Glomerular visceral epithelial cell (primary cell): ENCODE measurements at regions not wholly inside any gene's neighbourhood (a gene's known extent, or its start where the extent isn't known, plus 50 kb on each side); places are given as distances from the start of the nearest gene placed in this dataset.
A peak's percentile ranks its signal among the peaks of the same experiment; 100 is the strongest.

ENCODE experiments used
- DNase-seq: peaks from one replicate; pipeline ENCODE4 v3.0.0-alpha.2; 2016; ENCODE audit errors: extremely low spot score

- DNase-seq, result no peak
Observed at GRCh38 chr10:43820663-43821062, 172.0 kb upstream of the ZNF32 start.

DNA sequence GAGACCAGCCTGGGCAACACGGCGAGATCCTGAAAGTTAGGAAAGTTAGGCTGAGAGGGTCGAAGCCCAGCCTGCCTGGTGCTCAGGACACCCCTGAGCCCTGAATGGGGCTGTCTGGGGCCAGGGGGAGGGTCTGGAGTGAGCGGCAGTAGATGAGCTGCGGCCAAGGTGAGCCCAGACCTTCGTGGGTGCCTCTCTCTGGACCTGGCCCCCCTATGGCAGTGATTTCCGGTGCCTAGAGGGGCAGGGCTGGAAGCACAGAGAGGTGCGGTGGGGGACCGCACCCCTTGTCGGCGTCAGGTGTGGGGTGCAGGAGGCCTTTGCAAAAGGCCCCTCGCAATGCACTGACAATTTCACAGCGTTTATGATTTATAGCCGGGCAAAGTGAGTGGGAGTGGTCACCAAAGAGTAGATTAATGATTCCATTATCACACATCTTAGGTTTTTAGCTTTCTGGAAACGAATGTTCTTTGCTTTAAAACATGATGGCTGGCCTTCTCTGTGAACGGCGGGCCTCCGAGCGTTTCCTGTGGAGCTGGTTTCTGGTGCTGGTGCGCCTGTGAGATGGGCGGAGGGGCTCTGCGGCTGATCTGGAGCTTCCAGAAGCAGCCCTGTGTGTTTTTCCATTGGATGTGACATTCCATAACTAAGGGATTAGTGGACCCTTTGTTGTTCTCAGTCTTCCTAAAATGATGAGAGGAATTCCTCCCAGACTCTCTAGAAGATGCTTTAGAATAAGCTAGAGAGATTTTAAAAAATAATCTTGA lies 171.0 kb upstream of the ZNF32 start:
- no peak for DNase-seq

- no peak for DNase-seq
Observed at GRCh38 chr10:43818687-43819086, 170.0 kb upstream of the ZNF32 start.

- DNase-seq, result no peak
Observed at GRCh38 chr10:43817368-43817767, 168.7 kb upstream of the ZNF32 start.

GRCh38 chr10:43816351-43817321 lies 168.0 kb upstream of the ZNF32 start:
- no peak for DNase-seq

GRCh38 chr10:43815181-43815885 lies 166.7 kb upstream of the ZNF32 start:
- DNase-seq, result no peak

DNA sequence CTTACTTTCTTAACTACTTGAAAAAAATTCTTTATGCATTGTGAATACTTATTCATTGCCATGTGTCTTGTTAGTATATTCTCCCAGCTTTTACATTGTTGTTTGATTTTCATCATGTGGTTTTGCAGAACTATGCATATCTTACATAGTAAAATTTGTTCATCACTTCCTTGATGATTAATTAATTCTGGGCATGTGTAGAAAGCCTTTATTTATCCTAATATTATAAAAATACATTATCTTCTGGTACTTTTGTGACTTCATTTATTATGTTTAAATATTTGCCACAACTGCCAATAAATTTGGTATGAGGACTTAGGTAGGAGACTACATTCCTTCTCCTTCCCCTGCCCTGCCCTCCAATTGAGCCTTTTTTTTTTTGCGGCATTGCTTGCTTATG lies 166.0 kb upstream of the ZNF32 start:
- no peak for DNase-seq

DNA sequence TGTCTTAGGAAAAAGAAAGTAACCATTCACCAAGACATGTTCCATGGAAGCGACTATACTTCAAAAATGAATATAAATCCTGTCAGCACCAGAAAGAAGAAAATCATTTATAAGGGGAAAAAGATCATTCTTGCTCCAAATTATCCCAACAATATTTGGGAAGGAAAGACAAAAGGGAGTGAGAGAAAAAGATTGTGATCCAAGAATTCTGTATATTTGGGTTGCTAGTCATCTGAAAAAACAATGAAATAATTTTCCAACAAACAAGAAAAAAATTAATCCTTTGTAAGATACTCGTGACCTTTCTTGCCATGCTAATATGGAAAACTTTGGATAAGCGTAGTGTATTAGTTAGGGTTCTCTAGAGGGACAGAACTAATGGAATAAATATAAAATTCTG lies 163.2 kb upstream of the ZNF32 start:
- no peak for DNase-seq

- peak; percentile 67 for DNase-seq
Observed at GRCh38 chr10:43809211-43809930, 160.7 kb upstream of the ZNF32 start.

DNA sequence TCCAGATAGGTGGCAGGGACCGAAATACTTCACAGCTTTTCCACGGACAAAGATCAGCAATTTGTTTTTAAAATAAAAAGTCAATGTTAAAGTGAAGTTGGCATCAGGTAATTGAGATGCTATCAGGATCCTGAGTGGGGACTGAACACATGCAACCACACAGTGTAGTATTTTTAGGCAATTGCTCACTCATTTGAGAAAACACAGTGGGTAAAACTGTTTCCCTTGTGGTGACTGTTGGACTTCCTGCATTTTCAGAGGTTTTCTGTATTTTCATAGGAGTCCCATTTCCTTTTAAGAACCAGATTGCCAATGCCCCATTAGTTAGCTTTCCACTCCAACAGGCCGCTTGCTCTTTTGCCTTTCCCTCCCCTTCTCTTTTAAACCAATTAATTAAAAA lies 159.5 kb upstream of the ZNF32 start:
- no peak for DNase-seq

GRCh38 chr10:43806831-43807640 lies 158.4 kb upstream of the ZNF32 start:
- DNase-seq, result no peak

DNA sequence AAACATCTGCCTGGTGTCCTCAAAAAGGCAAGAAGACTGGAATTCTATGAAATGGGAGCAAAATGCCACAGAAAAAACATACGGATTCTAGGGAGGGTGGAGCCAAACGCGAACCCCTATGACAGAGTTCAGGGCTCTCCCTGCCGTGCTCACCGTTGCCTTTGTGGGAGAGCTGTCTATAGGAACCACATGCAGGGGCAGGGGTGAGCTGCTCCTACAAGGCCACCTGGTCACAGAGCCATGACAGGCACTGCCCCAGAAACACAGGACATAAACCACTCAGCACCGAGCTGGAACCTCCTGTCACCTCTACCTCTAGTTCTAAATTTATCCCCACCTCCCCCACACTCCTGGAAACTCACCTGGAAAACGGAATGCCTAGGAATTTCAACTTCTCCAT lies 155.1 kb upstream of the ZNF32 start:
- no peak for DNase-seq

DNA sequence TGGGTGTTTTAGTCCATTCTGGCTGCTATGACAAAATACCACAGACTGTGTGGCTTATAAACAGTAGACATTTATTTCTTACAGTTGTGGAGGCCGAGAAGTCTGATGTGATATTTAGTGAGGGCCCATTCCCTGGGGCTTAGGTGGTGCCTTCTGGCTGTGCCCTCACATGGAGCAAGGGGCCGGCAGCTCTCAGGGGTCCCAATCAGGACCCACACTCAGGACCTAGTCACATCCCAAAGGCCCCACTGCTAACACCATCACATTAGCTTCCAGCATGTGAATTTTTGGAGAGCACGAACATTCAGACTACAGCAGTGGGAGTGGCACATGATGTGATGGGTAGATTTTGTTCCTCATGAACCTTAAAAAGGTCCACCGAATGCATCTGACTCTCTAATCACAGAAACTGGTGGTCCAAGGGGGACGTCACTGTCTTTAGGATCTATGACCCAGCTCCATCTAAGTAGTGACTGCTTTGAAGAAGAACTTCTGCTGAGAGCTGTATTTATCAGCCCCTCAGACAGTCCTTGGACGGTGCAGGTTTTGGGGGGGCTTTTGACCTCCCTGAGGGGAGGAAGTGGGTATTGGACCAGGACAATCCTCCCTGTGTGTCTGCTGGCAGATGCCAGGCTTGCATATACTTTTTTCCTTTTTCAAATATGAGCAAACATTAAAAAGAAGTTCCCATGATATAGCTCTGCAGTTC lies 154.5 kb upstream of the ZNF32 start:
- no peak for DNase-seq

DNA sequence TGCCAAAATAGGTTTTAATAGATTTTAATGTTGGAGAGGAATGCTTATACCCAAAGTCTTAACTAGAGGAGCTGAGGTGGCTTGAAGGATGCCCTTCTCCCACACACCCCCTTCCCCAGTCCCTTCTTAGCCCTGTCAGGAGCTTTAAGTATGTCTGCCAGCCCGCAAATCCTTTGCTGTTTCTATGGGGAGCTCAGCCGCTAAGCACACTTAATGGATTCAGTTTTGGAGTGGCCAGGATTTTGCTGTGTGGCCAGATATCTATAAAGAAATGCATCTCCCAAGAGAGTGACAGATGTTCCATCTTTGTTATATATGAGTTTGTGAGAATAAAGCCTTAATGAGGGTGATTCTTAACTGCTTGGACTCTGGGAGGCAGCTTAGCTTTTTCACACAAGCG lies 152.9 kb upstream of the ZNF32 start:
- no peak for DNase-seq

DNA sequence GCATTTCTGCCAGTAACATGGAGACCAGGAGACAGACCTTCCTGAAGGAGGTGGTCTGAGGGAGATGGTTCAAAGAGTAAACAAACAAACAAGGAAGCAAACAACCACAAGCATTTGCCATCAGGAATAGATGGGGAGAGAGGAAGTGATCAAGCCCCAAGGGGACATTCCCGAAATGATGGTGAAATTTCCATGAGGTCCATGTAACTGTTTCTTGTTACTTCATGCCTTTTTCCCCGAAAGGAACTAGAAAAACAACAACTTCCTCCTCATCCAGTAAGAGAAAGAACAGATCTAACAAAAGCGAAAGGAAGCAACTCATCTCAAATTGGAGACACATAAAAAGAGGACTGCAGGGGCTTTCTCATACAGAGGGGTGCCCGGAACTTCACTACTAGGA lies 152.5 kb upstream of the ZNF32 start:
- no peak for DNase-seq

DNA sequence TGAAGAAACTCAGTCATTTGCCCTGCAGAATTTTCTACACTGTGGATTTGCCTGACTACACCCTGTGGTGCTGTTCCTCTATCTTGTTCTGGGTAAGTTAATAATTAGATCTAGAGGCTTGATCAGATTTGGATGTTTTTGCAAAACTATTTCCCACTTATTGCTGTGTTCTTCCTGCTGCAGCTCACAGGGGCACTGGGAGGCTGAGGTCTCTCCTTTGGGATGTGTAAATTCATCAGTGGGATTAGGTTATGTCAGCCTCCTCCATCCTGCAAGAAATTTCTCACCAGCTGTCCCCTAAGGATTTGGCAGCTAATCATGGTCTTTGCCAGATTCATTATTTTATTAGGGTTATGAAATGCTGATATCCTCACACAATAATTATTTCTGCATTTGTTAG lies 148.1 kb upstream of the ZNF32 start:
- no peak for DNase-seq

- DNase-seq, result no peak
Observed at GRCh38 chr10:43795639-43796038, 147.0 kb upstream of the ZNF32 start.

DNA sequence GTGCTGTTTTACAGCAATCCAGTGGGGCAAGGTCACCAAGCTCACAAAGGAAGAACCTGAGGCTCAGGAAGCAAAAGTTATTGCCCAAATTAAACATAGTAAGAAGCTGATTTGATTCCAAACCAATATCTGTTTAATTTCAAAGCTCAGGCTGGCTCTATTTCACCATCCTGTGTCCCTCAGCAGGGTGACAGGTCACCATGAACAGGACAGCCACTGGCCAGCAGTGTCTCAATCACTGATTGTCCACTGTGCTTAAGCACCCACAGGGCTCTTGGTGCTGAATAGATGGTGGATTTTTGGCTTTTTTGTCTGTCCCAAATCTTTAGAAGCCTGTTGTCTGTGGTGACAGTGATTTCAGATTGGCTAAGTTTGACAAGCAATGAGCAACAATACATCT lies 146.4 kb upstream of the ZNF32 start:
- no peak for DNase-seq

- no peak for DNase-seq
Observed at GRCh38 chr10:43794181-43794815, 145.6 kb upstream of the ZNF32 start.

- DNase-seq, result no peak
Observed at GRCh38 chr10:43793704-43794103, 145.0 kb upstream of the ZNF32 start.
